ENCODE measurements at regions not wholly inside any gene's neighbourhood (a gene's known extent, or its start where the extent isn't known, plus 50 kb on each side); places are given as distances from the start of the nearest gene placed in this dataset.

DNA sequence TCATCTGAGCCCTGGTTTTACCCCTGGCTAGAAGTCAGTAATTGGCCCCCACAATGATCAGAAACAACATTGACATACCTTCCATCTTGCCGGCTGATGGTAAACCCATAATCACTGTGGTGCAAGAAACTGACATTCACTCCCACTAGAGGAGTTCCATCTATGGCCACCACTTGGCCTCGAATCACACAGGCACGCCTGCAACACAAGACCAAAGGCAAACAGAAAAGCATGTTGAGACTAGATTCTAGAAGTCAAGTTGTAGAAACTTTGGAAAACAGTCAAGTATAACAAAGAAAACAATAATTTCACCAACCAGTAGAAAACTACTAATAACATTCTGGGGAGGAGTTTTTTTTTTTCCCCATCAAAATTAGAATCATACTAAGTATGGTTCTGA, 183.4 kb downstream of the SH2D1A start:
- no peak for DNase-seq

DNA sequence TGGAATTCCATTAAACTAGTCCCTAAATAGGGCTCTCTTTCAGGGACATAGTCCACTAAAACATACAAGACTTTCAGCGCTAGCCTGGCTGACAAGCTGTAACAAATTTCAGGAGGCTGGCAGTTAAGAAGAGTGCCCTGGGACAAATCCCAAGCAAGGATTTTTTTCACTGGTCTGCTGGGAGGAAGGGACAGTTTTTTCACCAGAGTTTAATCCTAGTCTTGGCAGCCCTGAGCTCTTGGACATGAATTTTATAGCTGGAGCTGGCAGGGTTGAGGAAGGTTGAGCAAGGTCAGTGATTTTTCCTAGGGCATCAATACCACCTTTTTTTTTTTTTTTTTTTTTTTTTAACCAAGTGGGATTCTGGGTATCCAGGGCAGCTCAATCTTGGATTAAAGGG, 184.4 kb downstream of the SH2D1A start:
- DNase-seq = no peak

DNA sequence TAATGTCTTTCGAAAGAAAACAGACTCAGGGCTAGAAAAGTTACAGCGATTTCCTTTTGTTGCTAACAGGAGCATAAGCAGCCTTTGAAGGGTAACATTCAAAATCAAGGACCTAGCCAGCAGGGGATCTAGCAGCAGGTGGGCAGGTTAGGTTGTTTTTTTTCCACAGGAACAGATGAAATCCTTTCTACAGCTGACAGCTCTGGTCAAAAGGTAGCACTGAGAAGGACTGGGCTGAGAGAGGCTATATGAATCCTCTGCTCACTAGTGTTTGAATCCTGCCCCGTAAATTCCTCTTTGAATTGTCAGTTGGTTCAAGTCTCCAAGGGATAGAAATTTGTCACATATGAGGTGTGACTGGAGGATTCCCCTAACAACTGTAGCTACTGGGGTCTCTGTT, 188.2 kb downstream of the SH2D1A start:
- DNase-seq = no peak

DNA sequence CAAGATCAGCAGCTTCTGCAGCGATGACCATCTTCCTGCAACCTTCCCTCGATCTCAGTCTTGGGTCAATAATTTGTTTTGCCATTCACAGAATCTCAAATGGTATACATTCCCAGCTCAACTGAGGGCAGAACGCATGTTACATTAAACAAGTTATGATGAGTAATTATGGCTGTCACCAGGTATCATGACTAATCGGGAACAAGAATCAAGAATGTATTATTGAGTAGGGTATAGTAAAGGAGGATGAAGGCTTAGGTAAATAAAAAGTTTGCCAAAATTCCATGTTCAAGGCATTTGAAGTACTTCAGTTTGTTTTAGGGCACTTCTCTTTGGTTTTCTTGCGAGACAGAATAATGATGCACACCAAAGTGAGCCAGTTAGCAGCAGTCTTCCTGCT, 194.1 kb downstream of the SH2D1A start:
- no peak for DNase-seq

GRCh38 chrX:124548571-124548970, 202.2 kb downstream of the SH2D1A start:
- DNase-seq = no peak

- DNase-seq = no peak
These were observed 208.8 kb downstream of the SH2D1A start for GRCh38 chrX:124555036-124555595.

- DNase-seq = no peak
These were observed 211.6 kb downstream of the SH2D1A start for GRCh38 chrX:124557976-124558375.

DNA sequence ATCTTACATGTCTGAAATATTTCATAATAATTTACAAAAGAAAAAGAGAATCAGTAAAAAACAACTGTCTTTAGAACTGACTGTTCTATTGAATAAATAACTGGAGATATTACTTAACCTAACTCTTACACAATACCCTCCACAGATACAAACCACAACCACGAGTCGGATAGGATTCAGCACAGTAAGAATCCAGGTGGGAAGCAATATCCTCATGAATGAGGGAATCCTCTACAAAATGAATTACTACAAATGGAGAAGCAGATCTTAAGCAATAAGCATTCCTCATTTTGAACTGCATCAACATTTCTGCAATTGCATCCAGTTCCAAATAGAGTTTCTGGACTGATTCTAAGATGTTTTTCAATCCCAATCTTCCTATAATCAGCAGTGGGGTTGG, 227.1 kb downstream of the SH2D1A start:
- DNase-seq = no peak

DNA sequence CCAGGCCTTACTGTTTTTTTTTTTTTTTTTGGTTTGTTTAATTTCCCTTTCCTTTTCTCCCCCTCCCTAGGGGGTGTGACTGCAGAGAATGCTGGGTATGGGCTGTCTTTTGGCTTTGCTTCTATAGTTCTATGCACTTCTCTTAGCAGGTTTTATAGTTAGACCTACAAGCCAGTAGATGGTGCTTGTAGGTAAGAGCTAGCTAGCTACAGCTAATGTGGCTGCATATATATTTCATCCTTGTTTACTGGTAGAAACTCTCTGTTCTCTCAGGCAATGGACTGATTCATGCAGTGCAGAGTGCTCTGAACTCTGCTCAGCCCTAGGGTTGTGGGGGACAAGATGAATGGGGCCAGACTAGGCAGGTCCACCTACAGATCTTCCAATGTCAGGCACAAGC, 246.4 kb downstream of the SH2D1A start:
- DNase-seq = no peak

DNA sequence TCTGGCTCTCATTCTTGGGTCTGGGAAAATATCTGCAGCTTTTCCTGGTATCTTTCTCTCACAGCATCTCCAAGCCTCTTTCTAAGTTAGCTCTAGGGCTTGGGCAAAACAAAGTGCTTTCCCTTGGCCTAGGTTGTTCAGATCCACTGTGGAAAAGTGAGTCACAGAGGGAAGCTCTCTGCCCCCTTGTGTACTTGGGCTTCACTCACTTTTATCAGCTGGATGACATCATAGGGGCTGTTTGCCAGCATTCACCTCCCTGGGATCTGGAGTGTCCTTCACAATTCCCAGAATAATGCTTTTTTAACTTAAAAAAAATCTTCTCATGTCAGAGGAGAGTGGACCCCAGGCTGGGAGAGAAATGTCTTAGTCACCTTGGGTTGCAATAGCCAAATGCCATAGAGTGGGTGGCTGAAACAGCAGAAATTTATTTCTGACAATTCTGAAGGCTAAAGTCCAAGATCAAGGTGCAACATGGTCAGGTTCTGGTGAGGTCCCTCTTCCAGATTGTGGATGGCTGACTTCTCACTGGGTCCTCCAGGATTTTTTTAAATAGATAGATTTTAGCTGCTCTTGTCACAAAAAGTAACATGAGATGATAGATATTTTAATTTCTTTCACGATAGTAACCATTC, 247.8 kb downstream of the SH2D1A start:
- DNase-seq = peak; percentile 10

DNA sequence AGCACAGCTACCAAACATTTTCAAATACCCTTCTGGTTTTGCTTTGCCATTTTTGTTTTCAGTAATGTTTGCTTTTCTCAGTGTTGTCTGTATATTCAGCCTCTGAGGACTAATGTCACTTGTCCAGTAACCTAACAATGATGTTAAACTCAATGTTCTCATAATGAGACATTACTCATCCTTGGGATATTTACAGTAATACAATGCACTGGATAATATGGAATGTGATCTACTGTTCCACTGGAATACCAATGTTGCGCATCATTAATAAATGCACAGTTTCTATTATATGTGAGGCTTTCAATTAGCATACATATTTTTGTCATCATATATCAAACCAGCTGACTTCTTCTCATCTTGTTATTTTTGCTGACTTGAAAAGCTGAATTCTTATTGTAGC, 259.1 kb downstream of the SH2D1A start:
- no peak for DNase-seq

- no peak for DNase-seq
These were observed 260.4 kb downstream of the SH2D1A start for GRCh38 chrX:124606724-124607123.

- no peak for DNase-seq
These were observed 273.3 kb downstream of the SH2D1A start for GRCh38 chrX:124619710-124620109.

GRCh38 chrX:124634363-124634762, 288.0 kb downstream of the SH2D1A start:
- DNase-seq = no peak

DNA sequence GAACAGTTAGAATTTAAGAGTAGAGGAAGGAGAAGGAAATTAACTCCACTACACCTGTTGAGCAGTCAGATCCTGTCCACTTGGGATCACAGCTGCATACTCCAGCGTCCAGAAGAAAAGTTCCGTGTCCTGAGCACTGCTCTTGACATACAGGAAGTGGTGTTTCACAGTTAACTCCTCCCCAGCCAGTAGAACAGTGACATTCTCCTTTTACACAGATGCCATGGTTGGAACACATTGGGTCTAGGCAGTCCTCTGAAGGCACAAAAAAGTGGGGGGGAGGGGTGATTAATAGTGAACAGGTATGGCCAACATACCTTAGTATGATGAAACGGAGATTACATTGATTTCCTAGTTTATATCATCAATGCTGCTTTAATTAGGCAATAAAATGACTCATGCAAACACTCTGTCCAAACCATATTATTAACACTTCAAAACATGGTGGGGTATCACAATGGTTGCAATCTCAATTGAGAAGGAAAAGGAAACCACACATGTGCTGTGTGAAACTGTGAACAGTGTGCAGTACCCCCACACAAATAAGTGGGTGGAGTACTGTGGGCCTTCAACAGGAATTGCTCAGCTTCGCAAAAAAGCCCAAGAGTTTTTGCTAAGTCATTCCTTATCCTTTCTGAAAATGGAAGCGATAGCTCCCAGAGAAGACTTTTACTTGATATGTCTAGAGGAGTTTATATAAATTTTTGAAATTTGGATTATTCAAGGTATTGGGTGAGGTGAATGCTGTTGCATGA, 295.6 kb downstream of the SH2D1A start:
- no peak for DNase-seq

DNA sequence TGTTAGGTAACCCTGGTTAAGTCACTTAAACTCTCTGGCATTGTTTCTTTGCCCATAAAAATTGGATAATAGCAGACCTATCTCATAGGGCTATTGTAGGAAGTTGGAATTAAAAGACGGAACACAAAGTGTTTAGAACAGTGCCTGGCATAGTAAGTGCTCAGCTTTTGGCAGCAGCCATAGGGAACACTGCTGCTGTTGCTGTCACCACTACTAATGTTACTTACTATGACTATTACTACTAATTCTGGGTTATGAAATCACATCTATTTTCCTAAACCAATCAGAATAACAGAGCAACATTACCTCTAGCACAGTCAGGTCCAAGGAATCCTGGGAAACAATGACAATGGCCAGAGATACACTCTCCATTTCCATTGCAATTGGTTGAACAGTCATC, 300.0 kb downstream of the SH2D1A start:
- no peak for DNase-seq

- no peak for DNase-seq
These were observed 304.7 kb downstream of the SH2D1A start for GRCh38 chrX:124651031-124651430.

DNA sequence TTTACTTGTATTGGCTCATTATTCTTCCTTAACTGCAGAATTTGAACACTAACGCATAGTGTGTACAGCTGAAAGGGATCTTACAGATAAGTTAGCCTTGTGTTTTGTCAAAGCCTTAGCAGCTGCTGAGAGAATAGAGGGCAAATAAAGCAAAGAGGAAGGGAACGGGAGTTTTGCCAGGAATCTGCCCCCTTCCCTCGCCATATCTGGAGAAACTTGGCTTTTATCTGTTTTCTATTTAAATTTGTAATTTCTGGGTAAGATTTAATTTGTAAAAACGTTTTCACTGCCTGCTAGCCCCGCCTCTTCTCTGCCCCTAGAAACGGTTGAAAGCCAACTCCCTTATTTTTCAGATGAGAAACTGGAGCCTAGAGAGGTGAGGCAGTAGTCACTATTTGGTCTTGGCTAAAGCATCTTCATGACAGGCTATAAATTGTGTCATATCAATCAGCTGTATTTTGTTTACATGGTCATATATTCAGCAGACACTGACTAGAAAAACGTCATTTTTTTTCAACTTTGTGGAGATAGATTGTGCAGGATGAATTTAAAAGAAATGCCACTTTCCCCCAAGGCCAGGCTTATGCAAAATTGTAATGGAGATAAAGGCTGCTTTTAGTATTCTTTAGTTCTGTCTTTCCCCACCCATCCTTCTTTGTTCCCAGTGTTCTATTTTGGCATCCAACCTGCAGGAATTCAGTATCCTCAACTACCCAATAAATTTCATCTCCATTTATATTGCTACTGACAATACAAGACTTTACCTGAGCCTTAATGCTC, 319.4 kb downstream of the SH2D1A start:
- no peak for DNase-seq

DNA sequence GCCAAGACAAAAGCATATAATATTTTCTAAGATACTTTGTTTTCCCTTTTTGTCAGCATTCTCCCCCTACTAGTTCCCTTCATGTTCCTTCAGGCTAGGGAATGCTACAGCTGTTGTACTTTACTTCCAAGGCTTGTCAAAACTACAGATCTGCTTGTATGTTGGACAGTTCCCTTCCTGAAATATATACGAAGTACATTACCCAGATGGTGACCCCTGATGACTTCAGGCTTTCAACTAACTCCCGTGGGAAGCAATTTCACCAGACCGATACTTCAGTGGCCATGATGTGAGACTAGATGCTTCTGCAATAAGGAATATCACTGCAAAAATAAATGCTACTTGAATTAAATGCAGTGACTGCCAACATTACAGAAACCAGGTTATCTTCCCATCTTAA, 332.8 kb downstream of the SH2D1A start:
- DNase-seq = no peak

DNA sequence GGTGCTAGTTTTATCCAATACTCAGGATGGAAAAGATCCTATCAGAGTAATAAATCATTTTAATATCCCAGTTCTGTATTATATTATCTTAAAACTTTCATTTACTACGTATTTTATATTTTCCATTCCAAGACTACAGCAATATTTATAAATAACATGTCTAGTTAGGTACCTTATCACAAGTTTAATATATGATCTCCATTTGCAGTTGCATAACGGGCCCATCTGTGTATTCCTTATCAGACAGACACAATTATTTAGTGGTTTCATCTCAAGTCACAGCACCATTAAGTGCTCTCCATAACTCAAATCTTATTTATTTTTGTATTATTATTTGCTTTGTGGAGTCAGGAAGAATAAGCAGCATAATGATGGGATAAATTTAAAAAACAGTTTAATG, 333.9 kb downstream of the SH2D1A start:
- no peak for DNase-seq

DNA sequence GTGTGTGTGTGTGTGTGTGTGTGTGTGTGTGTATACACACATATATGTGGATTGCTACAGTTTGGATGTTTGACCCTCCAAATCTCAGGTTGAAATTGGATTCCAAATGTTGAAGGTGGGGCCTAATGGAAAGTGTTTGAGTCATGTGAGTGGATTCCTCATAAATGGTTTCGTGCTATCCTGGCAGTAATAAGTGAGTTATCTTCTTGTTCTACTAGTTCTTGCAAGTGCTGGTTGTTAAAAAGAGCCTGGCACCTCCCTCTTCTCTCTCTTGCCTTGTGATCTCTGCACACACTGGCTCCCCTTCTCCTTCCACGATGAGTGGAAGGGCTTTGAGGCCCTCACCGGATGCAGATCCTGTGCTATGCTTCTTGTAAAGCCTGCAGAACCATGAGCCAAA, 344.1 kb downstream of the SH2D1A start:
- no peak for DNase-seq

DNA sequence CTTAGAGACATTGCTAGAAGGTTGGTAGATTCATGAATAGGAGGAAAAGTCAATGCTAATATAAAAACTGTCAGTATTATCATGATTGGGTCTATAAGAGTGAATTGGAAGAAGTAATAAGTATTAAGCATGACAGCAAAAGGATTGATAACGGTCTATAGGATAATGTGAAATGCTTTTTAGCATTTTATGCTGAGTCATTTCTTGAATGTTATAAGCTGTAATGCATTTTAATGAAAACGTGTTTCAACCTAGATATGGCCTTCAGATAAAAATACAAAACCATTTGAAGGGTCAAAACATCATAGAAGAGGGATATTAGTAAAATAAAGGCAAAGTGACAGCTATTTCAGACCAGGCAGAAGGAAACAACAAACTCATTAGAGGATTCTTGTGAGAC, 353.5 kb downstream of the SH2D1A start:
- no peak for DNase-seq

DNA sequence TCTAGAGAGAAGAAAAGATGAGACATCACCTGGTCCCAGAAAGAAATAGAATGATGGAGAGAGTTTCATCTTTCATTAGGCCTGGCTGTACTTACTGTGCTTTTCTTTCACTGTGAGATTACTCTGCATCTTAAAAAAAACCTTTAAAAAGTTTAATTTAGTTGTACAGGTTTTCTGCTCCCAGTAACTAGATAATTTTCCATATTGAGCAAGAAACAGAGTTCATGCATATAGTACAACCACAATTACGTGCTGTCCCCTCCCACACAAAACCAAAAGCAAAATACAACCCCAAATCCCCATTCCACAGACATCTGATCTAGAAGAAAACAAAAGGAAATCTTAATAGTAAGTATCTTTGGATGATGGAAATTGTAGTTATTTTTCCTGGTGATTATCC, 371.2 kb downstream of the SH2D1A start:
- no peak for DNase-seq

DNA sequence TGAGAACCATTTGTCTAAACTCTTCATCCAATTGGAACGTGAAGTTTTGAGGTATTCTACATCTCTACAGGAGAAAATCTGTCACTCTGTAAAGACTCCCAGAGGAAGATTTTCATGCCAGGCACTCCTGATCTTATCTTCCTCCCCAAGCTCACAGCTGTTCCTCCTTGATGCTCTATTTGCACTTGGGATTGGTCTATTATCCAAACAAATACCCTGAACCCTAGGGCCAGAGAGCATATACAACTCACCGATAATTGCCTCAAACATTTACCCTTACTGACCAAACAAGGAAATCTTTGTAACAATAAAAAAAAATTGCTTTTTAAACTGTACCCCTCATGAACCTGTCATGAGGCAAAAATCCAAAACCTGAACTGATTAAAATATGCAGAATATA, 372.7 kb downstream of the SH2D1A start:
- no peak for DNase-seq
